Panc1 (cell line): ENCODE measurements at regions not wholly inside any gene's neighbourhood (a gene's known extent, or its start where the extent isn't known, plus 50 kb on each side); places are given as distances from the start of the nearest gene placed in this dataset.

Source experiments
- CTCF ChIP-seq: fragments of 450-650 bp; IDR thresholded peaks from 2 replicates; pipeline ENCODE4 v1.5.1; 2017; ENCODE audit warnings: mild to moderate bottlenecking
- POLR2AphosphoS5 ChIP-seq: IDR thresholded peaks from 2 replicates; pipeline ENCODE4 v1.6.1; 2012; ENCODE audit warnings: mild to moderate bottlenecking, low read depth, low read length, moderate library complexity
- TCF7L2 ChIP-seq: IDR thresholded peaks from 2 replicates; pipeline ENCODE4 v1.6.1; 2011; ENCODE audit warnings: mild to moderate bottlenecking, low read depth, low read length, inconsistent platforms
- TF ChIP-seq, protein P1 (sequence below), 2 experiments: IDR thresholded peaks; 2 replicates each; pipeline ENCODE4 v1.6.1; 2011 to 2012; ENCODE audit warnings: low read depth in 2 of 2, control low read depth in 1 of 2, low read length in 1 of 2, mild to moderate bottlenecking in 1 of 2, moderate library complexity in 1 of 2; ENCODE audit not compliant: insufficient read depth in 1 of 2

DNA sequence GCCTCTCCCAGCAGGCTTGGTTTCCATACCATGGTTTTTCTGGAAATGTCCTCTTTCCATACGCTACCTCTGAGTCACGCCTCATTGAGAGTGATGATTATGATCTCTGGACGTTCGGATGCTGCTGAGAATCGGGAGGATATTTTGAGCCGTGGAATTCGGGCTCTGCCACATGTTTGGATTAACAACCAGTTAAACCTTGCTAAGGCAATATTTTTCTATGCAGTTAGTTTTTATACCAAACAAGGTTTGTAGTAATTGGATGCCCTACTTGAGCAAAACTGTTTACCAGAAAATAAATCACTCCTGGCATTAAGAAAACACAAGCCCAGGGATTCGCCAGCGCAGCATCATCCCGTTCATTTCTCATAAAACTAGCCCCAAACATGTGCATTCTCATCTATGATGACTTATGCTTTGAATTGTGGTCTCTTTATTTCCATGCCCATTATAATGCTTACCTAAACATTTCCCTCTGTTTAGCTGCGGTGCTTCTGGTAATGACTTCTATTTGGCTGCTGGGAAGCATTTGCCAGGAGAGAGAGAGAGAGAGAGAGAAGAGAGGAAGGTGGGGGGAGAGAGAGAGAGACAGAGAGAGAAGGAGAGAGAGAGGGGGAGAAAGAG is 198.9 kb downstream of the CLIC5 start:
- TF ChIP-seq CTCF (no peak), POLR2AphosphoS5 (no peak), TCF7L2 (no peak)
- TF ChIP-seq, protein P1, sequence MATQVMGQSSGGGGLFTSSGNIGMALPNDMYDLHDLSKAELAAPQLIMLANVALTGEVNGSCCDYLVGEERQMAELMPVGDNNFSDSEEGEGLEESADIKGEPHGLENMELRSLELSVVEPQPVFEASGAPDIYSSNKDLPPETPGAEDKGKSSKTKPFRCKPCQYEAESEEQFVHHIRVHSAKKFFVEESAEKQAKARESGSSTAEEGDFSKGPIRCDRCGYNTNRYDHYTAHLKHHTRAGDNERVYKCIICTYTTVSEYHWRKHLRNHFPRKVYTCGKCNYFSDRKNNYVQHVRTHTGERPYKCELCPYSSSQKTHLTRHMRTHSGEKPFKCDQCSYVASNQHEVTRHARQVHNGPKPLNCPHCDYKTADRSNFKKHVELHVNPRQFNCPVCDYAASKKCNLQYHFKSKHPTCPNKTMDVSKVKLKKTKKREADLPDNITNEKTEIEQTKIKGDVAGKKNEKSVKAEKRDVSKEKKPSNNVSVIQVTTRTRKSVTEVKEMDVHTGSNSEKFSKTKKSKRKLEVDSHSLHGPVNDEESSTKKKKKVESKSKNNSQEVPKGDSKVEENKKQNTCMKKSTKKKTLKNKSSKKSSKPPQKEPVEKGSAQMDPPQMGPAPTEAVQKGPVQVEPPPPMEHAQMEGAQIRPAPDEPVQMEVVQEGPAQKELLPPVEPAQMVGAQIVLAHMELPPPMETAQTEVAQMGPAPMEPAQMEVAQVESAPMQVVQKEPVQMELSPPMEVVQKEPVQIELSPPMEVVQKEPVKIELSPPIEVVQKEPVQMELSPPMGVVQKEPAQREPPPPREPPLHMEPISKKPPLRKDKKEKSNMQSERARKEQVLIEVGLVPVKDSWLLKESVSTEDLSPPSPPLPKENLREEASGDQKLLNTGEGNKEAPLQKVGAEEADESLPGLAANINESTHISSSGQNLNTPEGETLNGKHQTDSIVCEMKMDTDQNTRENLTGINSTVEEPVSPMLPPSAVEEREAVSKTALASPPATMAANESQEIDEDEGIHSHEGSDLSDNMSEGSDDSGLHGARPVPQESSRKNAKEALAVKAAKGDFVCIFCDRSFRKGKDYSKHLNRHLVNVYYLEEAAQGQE (IDR thresholded peaks at IDR 0.05; ENCODE audit: insufficient read depth in 1 of 2, low read depth in 2 of 2, low read length in 1 of 2): no peak
